ENCODE measurements at regions not wholly inside any gene's neighbourhood (a gene's known extent, or its start where the extent isn't known, plus 50 kb on each side); places are given as distances from the start of the nearest gene placed in this dataset.

GRCh38 chrX:68922013-68922412 lies 93.2 kb downstream of the EFNB1 start:
- H3K27ac ChIP-seq (ENCODE audit: low read length), result no peak overlapping the region

GRCh38 chrX:68920561-68920960 lies 91.7 kb downstream of the EFNB1 start:
- no peaks in the 10 kb centered on the region for H3K36me3 ChIP-seq (ENCODE audit: insufficient read depth, low read depth, low read length)

More at GRCh38 chrX:68922013-68922412, 93.2 kb downstream of the EFNB1 start:
- H3K4me1 ChIP-seq (ENCODE audit: insufficient read depth, low read length), result no peaks in the 10 kb centered on the region
- no peak overlapping the region for H3K4me3 ChIP-seq (ENCODE audit: low read length)
- no peaks in the 10 kb centered on the region for H3K36me3 ChIP-seq (ENCODE audit: insufficient read depth, low read depth, low read length)
- H3K27me3 ChIP-seq (ENCODE audit: insufficient read depth, low read length), result no peaks in the 10 kb centered on the region
- no peaks in the 10 kb centered on the region for H3K9me3 ChIP-seq (ENCODE audit: insufficient read depth, low read depth, low read length)
- H3K9ac ChIP-seq (ENCODE audit: low read depth, low read length), result no peak overlapping the region

GRCh38 chrX:68919707-68920106 lies 90.9 kb downstream of the EFNB1 start:
- Histone ChIP-seq H3K4me1 (ENCODE audit: insufficient read depth, low read length) (peaks cover 4% of the 10 kb centered on the region; the same call in 1 of the 2 replicates), H3K9ac (ENCODE audit: low read depth, low read length) (no peak overlapping the region), H3K27ac (ENCODE audit: low read length) (no peak overlapping the region), H3K4me3 (ENCODE audit: low read length) (no peak overlapping the region), H3K9me3 (ENCODE audit: insufficient read depth, low read depth, low read length) (no peaks in the 10 kb centered on the region), H3K27me3 (ENCODE audit: insufficient read depth, low read length) (no peaks in the 10 kb centered on the region), H3K36me3 (ENCODE audit: insufficient read depth, low read depth, low read length) (no peaks in the 10 kb centered on the region)

More at GRCh38 chrX:68920561-68920960, 91.7 kb downstream of the EFNB1 start:
- Histone ChIP-seq H3K9me3 (ENCODE audit: insufficient read depth, low read depth, low read length) (no peaks in the 10 kb centered on the region), H3K27ac (ENCODE audit: low read length) (no peak overlapping the region), H3K9ac (ENCODE audit: low read depth, low read length) (no peak overlapping the region), H3K4me1 (ENCODE audit: insufficient read depth, low read length) (no peaks in the 10 kb centered on the region), H3K27me3 (ENCODE audit: insufficient read depth, low read length) (no peaks in the 10 kb centered on the region), H3K4me3 (ENCODE audit: low read length) (no peak overlapping the region)

- H3K36me3 ChIP-seq (ENCODE audit: insufficient read depth, low read depth, low read length), result no peaks in the 10 kb centered on the region
- no peak overlapping the region for H3K9ac ChIP-seq (ENCODE audit: low read depth, low read length)
- H3K27me3 ChIP-seq (ENCODE audit: insufficient read depth, low read length), result no peaks in the 10 kb centered on the region; the same call in 1 of the 2 replicates
- no peaks in the 10 kb centered on the region for H3K9me3 ChIP-seq (ENCODE audit: insufficient read depth, low read depth, low read length)
- peaks cover 11% of the 10 kb centered on the region; the same call in 1 of the 2 replicates for H3K4me1 ChIP-seq (ENCODE audit: insufficient read depth, low read length)
- no peak overlapping the region for H3K4me3 ChIP-seq (ENCODE audit: low read length)
- no peak overlapping the region for H3K27ac ChIP-seq (ENCODE audit: low read length)
Measured at GRCh38 chrX:68918202-68918601, 89.4 kb downstream of the EFNB1 start.

- peaks cover 12% of the 10 kb centered on the region; the same call in 1 of the 2 replicates for H3K4me1 ChIP-seq (ENCODE audit: insufficient read depth, low read length)
- no peaks in the 10 kb centered on the region; the same call in 1 of the 2 replicates for H3K27me3 ChIP-seq (ENCODE audit: insufficient read depth, low read length)
- no peaks in the 10 kb centered on the region for H3K36me3 ChIP-seq (ENCODE audit: insufficient read depth, low read depth, low read length)
- no peak overlapping the region for H3K9ac ChIP-seq (ENCODE audit: low read depth, low read length)
- no peak overlapping the region for H3K27ac ChIP-seq (ENCODE audit: low read length)
- no peak overlapping the region for H3K4me3 ChIP-seq (ENCODE audit: low read length)
- H3K9me3 ChIP-seq (ENCODE audit: insufficient read depth, low read depth, low read length), result no peaks in the 10 kb centered on the region
Measured at GRCh38 chrX:68917799-68918198, 89.0 kb downstream of the EFNB1 start.

- Histone ChIP-seq H3K4me1 (ENCODE audit: insufficient read depth, low read length) (peaks cover 12% of the 10 kb centered on the region; the same call in 1 of the 2 replicates), H3K36me3 (ENCODE audit: insufficient read depth, low read depth, low read length) (no peaks in the 10 kb centered on the region), H3K27me3 (ENCODE audit: insufficient read depth, low read length) (no peaks in the 10 kb centered on the region; the same call in 1 of the 2 replicates), H3K9ac (ENCODE audit: low read depth, low read length) (no peak overlapping the region), H3K9me3 (ENCODE audit: insufficient read depth, low read depth, low read length) (no peaks in the 10 kb centered on the region), H3K4me3 (ENCODE audit: low read length) (no peak overlapping the region), H3K27ac (ENCODE audit: low read length) (no peak overlapping the region)
Measured at GRCh38 chrX:68916891-68917290, 88.1 kb downstream of the EFNB1 start.

GRCh38 chrX:68915778-68916177 lies 87.0 kb downstream of the EFNB1 start:
- peaks cover 10% of the 10 kb centered on the region for H3K27me3 ChIP-seq (ENCODE audit: insufficient read depth, low read length)
- no peaks in the 10 kb centered on the region for H3K9me3 ChIP-seq (ENCODE audit: insufficient read depth, low read depth, low read length)
- no peak overlapping the region for H3K27ac ChIP-seq (ENCODE audit: low read length)
- H3K4me3 ChIP-seq (ENCODE audit: low read length), result no peak overlapping the region
- H3K9ac ChIP-seq (ENCODE audit: low read depth, low read length), result no peak overlapping the region
- no peaks in the 10 kb centered on the region for H3K36me3 ChIP-seq (ENCODE audit: insufficient read depth, low read depth, low read length)
- peaks cover 12% of the 10 kb centered on the region; the same call in 1 of the 2 replicates for H3K4me1 ChIP-seq (ENCODE audit: insufficient read depth, low read length)

GRCh38 chrX:68914479-68914946 lies 85.7 kb downstream of the EFNB1 start:
- H3K9ac ChIP-seq (ENCODE audit: low read depth, low read length), result no peak overlapping the region
- no peaks in the 10 kb centered on the region for H3K36me3 ChIP-seq (ENCODE audit: insufficient read depth, low read depth, low read length)
- H3K27me3 ChIP-seq (ENCODE audit: insufficient read depth, low read length), result peaks cover 10% of the 10 kb centered on the region
- peaks cover 12% of the 10 kb centered on the region; the same call in 1 of the 2 replicates for H3K4me1 ChIP-seq (ENCODE audit: insufficient read depth, low read length)
- H3K4me3 ChIP-seq (ENCODE audit: low read length), result no peak overlapping the region
- H3K9me3 ChIP-seq (ENCODE audit: insufficient read depth, low read depth, low read length), result no peaks in the 10 kb centered on the region
- H3K27ac ChIP-seq (ENCODE audit: low read length), result no peak overlapping the region

DNA sequence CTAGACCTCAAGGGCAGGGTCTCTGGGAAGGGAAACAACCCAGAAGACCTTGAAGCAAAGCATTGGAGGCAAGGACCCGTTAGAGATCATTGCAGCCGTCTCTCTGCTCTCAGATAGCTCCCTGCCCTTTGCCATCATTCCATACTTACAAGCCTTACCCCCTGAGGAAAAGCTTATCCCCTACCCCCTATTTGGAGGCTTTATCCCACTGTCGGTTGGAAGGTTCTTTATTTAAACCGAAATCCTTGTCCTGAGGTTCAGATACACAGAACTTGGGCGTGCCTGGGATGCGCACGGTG lies 84.4 kb downstream of the EFNB1 start:
- Histone ChIP-seq H3K36me3 (ENCODE audit: insufficient read depth, low read depth, low read length) (no peaks in the 10 kb centered on the region), H3K9ac (ENCODE audit: low read depth, low read length) (peak overlapping the region; percentile 15; the same call in 1 of the 2 replicates), H3K4me1 (ENCODE audit: insufficient read depth, low read length) (peaks cover 12% of the 10 kb centered on the region; the same call in 1 of the 2 replicates), H3K9me3 (ENCODE audit: insufficient read depth, low read depth, low read length) (no peaks in the 10 kb centered on the region), H3K27ac (ENCODE audit: low read length) (no peak overlapping the region), H3K4me3 (ENCODE audit: low read length) (peak overlapping the region; percentile 21; the same call in 1 of the 2 replicates), H3K27me3 (ENCODE audit: insufficient read depth, low read length) (peaks cover 10% of the 10 kb centered on the region)

- Histone ChIP-seq H3K27ac (ENCODE audit: low read length) (no peak overlapping the region), H3K27me3 (ENCODE audit: insufficient read depth, low read length) (peaks cover 10% of the 10 kb centered on the region), H3K9me3 (ENCODE audit: insufficient read depth, low read depth, low read length) (no peaks in the 10 kb centered on the region), H3K36me3 (ENCODE audit: insufficient read depth, low read depth, low read length) (no peaks in the 10 kb centered on the region), H3K4me3 (ENCODE audit: low read length) (peak overlapping the region; percentile 47; the same call in 1 of the 2 replicates), H3K4me1 (ENCODE audit: insufficient read depth, low read length) (peaks cover 12% of the 10 kb centered on the region; the same call in 1 of the 2 replicates), H3K9ac (ENCODE audit: low read depth, low read length) (peak overlapping the region; percentile 16; the same call in 1 of the 2 replicates)
Measured at GRCh38 chrX:68912113-68912512, 83.3 kb downstream of the EFNB1 start.

DNA sequence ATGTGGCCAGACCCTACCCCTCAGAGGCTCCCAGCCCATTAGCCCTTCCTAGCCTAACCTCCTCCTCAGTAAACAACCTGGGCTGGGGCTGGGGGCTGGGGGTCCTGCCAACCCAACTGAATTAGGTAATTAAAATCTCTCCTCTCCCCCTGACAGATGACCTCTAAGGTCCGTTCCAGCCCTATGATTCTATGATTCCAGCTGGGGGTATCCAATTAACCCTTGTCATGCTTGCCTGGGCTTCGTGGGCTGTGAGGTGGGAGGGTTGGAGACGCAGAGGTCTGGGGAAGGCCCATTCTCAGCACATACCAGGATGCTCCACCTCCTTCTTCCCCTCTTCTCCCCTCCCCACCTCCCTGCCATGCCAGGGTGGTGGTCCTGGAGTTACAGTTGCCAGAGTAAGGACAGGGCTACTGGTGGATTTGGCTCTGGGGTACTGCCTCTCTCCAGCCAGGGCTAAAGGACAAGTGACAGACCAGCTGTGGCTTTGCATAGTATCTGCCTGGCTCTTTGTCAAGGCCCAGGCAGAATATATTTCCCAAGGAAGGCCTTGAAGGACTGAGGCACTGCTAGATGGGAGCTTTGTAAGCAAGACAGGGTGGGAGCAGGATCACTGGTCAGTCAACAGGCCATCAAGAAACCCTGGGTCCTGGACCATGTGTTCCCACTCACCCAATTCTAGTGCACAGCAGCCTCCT lies 82.1 kb downstream of the EFNB1 start:
- H3K4me1 ChIP-seq (ENCODE audit: insufficient read depth, low read length), result peaks cover 12% of the 10 kb centered on the region; the same call in 1 of the 2 replicates
- peaks cover 10% of the 10 kb centered on the region for H3K27me3 ChIP-seq (ENCODE audit: insufficient read depth, low read length)
- no peak overlapping the region for H3K4me3 ChIP-seq (ENCODE audit: low read length)
- no peak overlapping the region for H3K9ac ChIP-seq (ENCODE audit: low read depth, low read length)
- H3K27ac ChIP-seq (ENCODE audit: low read length), result no peak overlapping the region
- no peaks in the 10 kb centered on the region for H3K9me3 ChIP-seq (ENCODE audit: insufficient read depth, low read depth, low read length)
- H3K36me3 ChIP-seq (ENCODE audit: insufficient read depth, low read depth, low read length), result no peaks in the 10 kb centered on the region

- no peaks in the 10 kb centered on the region for H3K9me3 ChIP-seq (ENCODE audit: insufficient read depth, low read depth, low read length)
- H3K4me3 ChIP-seq (ENCODE audit: low read length), result no peak overlapping the region
- H3K9ac ChIP-seq (ENCODE audit: low read depth, low read length), result no peak overlapping the region
- H3K27ac ChIP-seq (ENCODE audit: low read length), result no peak overlapping the region
- H3K36me3 ChIP-seq (ENCODE audit: insufficient read depth, low read depth, low read length), result no peaks in the 10 kb centered on the region
- peaks cover 11% of the 10 kb centered on the region; the same call in 1 of the 2 replicates for H3K4me1 ChIP-seq (ENCODE audit: insufficient read depth, low read length)
- peaks cover 10% of the 10 kb centered on the region for H3K27me3 ChIP-seq (ENCODE audit: insufficient read depth, low read length)
Measured at GRCh38 chrX:68909945-68910344, 81.1 kb downstream of the EFNB1 start.
